H9 (cell line): ENCODE measurements at regions not wholly inside any gene's neighbourhood (a gene's known extent, or its start where the extent isn't known, plus 50 kb on each side); places are given as distances from the start of the nearest gene placed in this dataset.

Source experiments
- DNase-seq: peaks from one replicate; pipeline ENCODE4 v3.0.0-alpha.2; 2017
- H2AFZ ChIP-seq: one replicate; pipeline ENCODE4 v1.6.1; 2013; ENCODE audit warnings: mild to moderate bottlenecking, low read length, control low read depth, moderate library complexity
- H2AK5ac ChIP-seq: 2 replicates; pipeline ENCODE4 v1.6.1; 2013; ENCODE audit warnings: low read length, control low read depth, mixed read lengths; ENCODE audit not compliant: insufficient read length
- H2BK120ac ChIP-seq: one replicate; pipeline ENCODE4 v1.6.1; 2013; ENCODE audit warnings: low read depth, mild to moderate bottlenecking, low read length, control low read depth, inconsistent platforms; ENCODE audit not compliant: poor library complexity, severe bottlenecking
- H2BK12ac ChIP-seq: 2 replicates; pipeline ENCODE4 v1.6.1; 2013; ENCODE audit warnings: low read length, control low read depth, mixed read lengths, low read depth; ENCODE audit not compliant: insufficient read length
- H2BK15ac ChIP-seq: 2 replicates; pipeline ENCODE4 v1.6.1; 2013; ENCODE audit warnings: low read depth, low read length, control low read depth
- H2BK20ac ChIP-seq: one replicate; pipeline ENCODE4 v1.6.1; 2013; ENCODE audit warnings: low read depth, mild to moderate bottlenecking, low read length, control low read depth, inconsistent platforms; ENCODE audit not compliant: poor library complexity, severe bottlenecking
- H2BK5ac ChIP-seq: 2 replicates; pipeline ENCODE4 v1.6.1; 2013; ENCODE audit warnings: low read length, control low read depth, mixed read lengths; ENCODE audit not compliant: insufficient read length
- H3K14ac ChIP-seq: 2 replicates; pipeline ENCODE4 v1.6.1; 2013; ENCODE audit warnings: low read length, control low read depth; ENCODE audit not compliant: insufficient read depth
- H3K18ac ChIP-seq: 2 replicates; pipeline ENCODE4 v1.6.1; 2013; ENCODE audit warnings: low read depth, mild to moderate bottlenecking, mixed read lengths, low read length, control low read depth; ENCODE audit not compliant: insufficient read length
- H3K23ac ChIP-seq: 2 replicates; pipeline ENCODE4 v1.6.1; 2013; ENCODE audit warnings: low read length, control low read depth, mixed read lengths, low read depth; ENCODE audit not compliant: insufficient read length
- H3K23me2 ChIP-seq: 2 replicates; pipeline ENCODE4 v1.6.1; 2013; ENCODE audit warnings: low read depth, mild to moderate bottlenecking, mixed read lengths, low read length, control low read depth; ENCODE audit not compliant: insufficient read length, poor library complexity, severe bottlenecking
- H3K27ac ChIP-seq: 2 replicates; pipeline ENCODE4 v1.5.1; 2013; ENCODE audit warnings: low read length, control low read depth, mixed read lengths, low read depth; ENCODE audit not compliant: insufficient read length
- H3K27me3 ChIP-seq: 2 replicates; pipeline ENCODE4 v1.6.1; 2013; ENCODE audit warnings: low read length, control low read depth, inconsistent platforms; ENCODE audit not compliant: insufficient read depth
- H3K4ac ChIP-seq: 2 replicates; pipeline ENCODE4 v1.6.1; 2013; ENCODE audit warnings: low read depth, mild to moderate bottlenecking, control low read depth, inconsistent platforms, low read length, moderate library complexity
- H3K4me1 ChIP-seq: 2 replicates; pipeline ENCODE4 v1.6.1; 2013; ENCODE audit warnings: low read length, control low read depth, inconsistent platforms; ENCODE audit not compliant: insufficient read depth
- H3K4me2 ChIP-seq: 2 replicates; pipeline ENCODE4 v1.6.1; 2013; ENCODE audit warnings: low read length, control low read depth, mixed read lengths; ENCODE audit not compliant: insufficient read length, insufficient read depth
- H3K56ac ChIP-seq: 2 replicates; pipeline ENCODE4 v1.6.1; 2013; ENCODE audit warnings: low read depth, mild to moderate bottlenecking, mixed read lengths, low read length, control low read depth; ENCODE audit not compliant: insufficient read length
- H3K79me1 ChIP-seq: 2 replicates; pipeline ENCODE4 v1.6.1; 2013; ENCODE audit warnings: low read depth, mild to moderate bottlenecking, moderate library complexity, low read length, control low read depth, inconsistent platforms; ENCODE audit not compliant: insufficient read depth, poor library complexity, severe bottlenecking
- H3K79me2 ChIP-seq: 2 replicates; pipeline ENCODE4 v1.6.1; 2013; ENCODE audit warnings: low read length, control low read depth, inconsistent platforms; ENCODE audit not compliant: insufficient read depth
- H3K9ac ChIP-seq: 2 replicates; pipeline ENCODE4 v1.6.1; 2013; ENCODE audit warnings: low read length, control low read depth, mixed read lengths; ENCODE audit not compliant: insufficient read length; ENCODE audit errors: extremely low read depth
- H3K9me3 ChIP-seq: one replicate; pipeline ENCODE4 v1.6.1; 2013; ENCODE audit warnings: low read depth, low read length, inconsistent platforms; ENCODE audit not compliant: control insufficient read depth
- H3T11ph ChIP-seq: one replicate; pipeline ENCODE4 v1.6.1; 2013; ENCODE audit warnings: mild to moderate bottlenecking, low read length, control low read depth, inconsistent platforms
- H4K20me1 ChIP-seq: one replicate; pipeline ENCODE4 v1.6.1; 2013; ENCODE audit not compliant: control insufficient read depth, insufficient read length, insufficient read depth
- H4K5ac ChIP-seq: 2 replicates; pipeline ENCODE4 v1.6.1; 2013; ENCODE audit warnings: low read depth, mild to moderate bottlenecking, mixed read lengths, low read length, control low read depth; ENCODE audit not compliant: insufficient read length
- H4K8ac ChIP-seq: replicated peaks from 2 replicates; pipeline ENCODE4 v1.6.1; 2013; ENCODE audit warnings: low read length, control low read depth, mixed read lengths, low read depth; ENCODE audit not compliant: insufficient read length
- H4K91ac ChIP-seq: 2 replicates; pipeline ENCODE4 v1.6.1; 2013; ENCODE audit warnings: low read depth, mild to moderate bottlenecking, moderate library complexity, mixed read lengths, low read length, control low read depth; ENCODE audit not compliant: insufficient read length
- H3K27ac Mint-ChIP-seq, 3 experiments: 2 replicates in 2 of 3; 3 replicates in 1 of 3; pipeline ENCODE4 v1.8.0; 2020 to 2021; ENCODE audit warnings: mixed read lengths in 3 of 3, mild to moderate bottlenecking in 1 of 3, moderate library complexity in 1 of 3
- H3K27me3 Mint-ChIP-seq: 2 replicates; pipeline ENCODE4 v1.8.0; 2021; ENCODE audit warnings: low read depth, mild to moderate bottlenecking, moderate library complexity, mixed read lengths
- H3K36me3 Mint-ChIP-seq, 3 experiments: 2 replicates in 2 of 3; 3 replicates in 1 of 3; pipeline ENCODE4 v1.8.0; 2020 to 2021; ENCODE audit warnings: low read depth in 3 of 3, mixed read lengths in 3 of 3; ENCODE audit not compliant: insufficient read depth in 1 of 3
- H3K4me1 Mint-ChIP-seq, 2 experiments: 2 replicates each; pipeline ENCODE4 v1.8.0; 2020; ENCODE audit warnings: mixed read lengths in 2 of 2
- H3K4me3 Mint-ChIP-seq, 2 experiments: 2 replicates in 1 of 2; 3 replicates in 1 of 2; pipeline ENCODE4 v1.8.0; 2020 to 2021; ENCODE audit warnings: mild to moderate bottlenecking in 2 of 2, mixed read lengths in 2 of 2, moderate library complexity in 1 of 2
- H3K9me3 Mint-ChIP-seq, 2 experiments: 2 replicates in 1 of 2; 3 replicates in 1 of 2; pipeline ENCODE4 v1.8.0; 2020; ENCODE audit warnings: mild to moderate bottlenecking in 2 of 2, mixed read lengths in 2 of 2, moderate library complexity in 1 of 2
- CTCF ChIP-seq: fragments of 200-600 bp; sonication (generic); conservative IDR thresholded peaks from 3 replicates; pipeline ENCODE4 v1.8.0; 2021; ENCODE audit warnings: antibody characterized with exemption, mild to moderate bottlenecking
- WGBS: extraction: QIAGEN DNeasy Blood & Tissue Kit; methylation state at CpG from one replicate; pipeline ENCODE4 v1.1.7; 2013; ENCODE audit warnings: missing lambda C conversion rate, low lambda C conversion rate, mixed read lengths; ENCODE audit not compliant: insufficient read length; ENCODE audit errors: extremely low coverage; 5-methylcytosine and 5-hydroxymethylcytosine counted together

- H3K79me1 ChIP-seq: no peaks in the 10 kb centered on the region
- no peak overlapping the region for H3K14ac ChIP-seq
- no peak overlapping the region for H4K5ac ChIP-seq
- H3K4ac ChIP-seq: no peak overlapping the region
- no peaks in the 10 kb centered on the region for H3K23me2 ChIP-seq
- H3K4me1 ChIP-seq: no peaks in the 10 kb centered on the region
- no peak overlapping the region for H4K91ac ChIP-seq
- H2AK5ac ChIP-seq: no peak overlapping the region
- H2BK15ac ChIP-seq: no peak overlapping the region
- H4K8ac ChIP-seq: no peak overlapping the region
- no peak for TF ChIP-seq CTCF
- no peaks in the 10 kb centered on the region for H3K4me1 Mint-ChIP-seq
- H3K56ac ChIP-seq: no peak overlapping the region
- no peak overlapping the region for H3T11ph ChIP-seq
- no peak overlapping the region for H3K27ac Mint-ChIP-seq
- no peak for DNase-seq
- no peak overlapping the region for H2BK20ac ChIP-seq
- H3K18ac ChIP-seq: no peak overlapping the region
- H2BK5ac ChIP-seq: no peak overlapping the region
- no peak overlapping the region for H3K23ac ChIP-seq
- peaks cover 0 to 12% (median 2%) of the 10 kb centered on the region in 3 experiments; a peak in 4 of 7 replicates for H3K36me3 Mint-ChIP-seq
- no peaks in the 10 kb centered on the region for H3K79me2 ChIP-seq
- peaks cover 8 to 9% of the 10 kb centered on the region in 2 experiments; a peak in 4 of 5 replicates for H3K9me3 Mint-ChIP-seq
- H3K27ac ChIP-seq: no peak overlapping the region
- no peak overlapping the region for H2BK12ac ChIP-seq
- no peak overlapping the region for H3K9ac ChIP-seq
- H3K9me3 ChIP-seq: no peaks in the 10 kb centered on the region
- H3K4me2 ChIP-seq: no peak overlapping the region
- no peak overlapping the region for H2BK120ac ChIP-seq
- no peak overlapping the region for H2AFZ ChIP-seq
- no peaks in the 10 kb centered on the region for H4K20me1 ChIP-seq
- no CpG with 5 or more reads among the region's 1 CpG for WGBS
- H3K27me3 Mint-ChIP-seq: no peaks in the 10 kb centered on the region; the same call in 1 of the 2 replicates
- H3K27me3 ChIP-seq: no peaks in the 10 kb centered on the region
- H3K4me3 Mint-ChIP-seq: no peak overlapping the region
Observed at GRCh38 chr5:33205727-33206410, 234.9 kb upstream of the TARS1 start.
